ENCODE measurements at regions not wholly inside any gene's neighbourhood (a gene's known extent, or its start where the extent isn't known, plus 50 kb on each side); places are given as distances from the start of the nearest gene placed in this dataset.

- Histone ChIP-seq H3K27ac (no peak overlapping the region), H3K9me3 (no peaks in the 10 kb centered on the region), H3K4me1 (replicated peaks) (no peaks in the 10 kb centered on the region), H3K27me3 (replicated peaks; ENCODE audit: insufficient read depth) (no peaks in the 10 kb centered on the region), H3K4me3 (no peak overlapping the region), H3K36me3 (no peaks in the 10 kb centered on the region)
- WGBS = 43% methylated on average over 4 of the region's 4 CpGs
- DNase-seq (ENCODE audit: low spot score) = no peak
- intact Hi-C loops (cut with DNase I) = no loop called here
- TF ChIP-seq POLR2A (IDR thresholded peaks at IDR 0.05) = no peak
- TF ChIP-seq CTCF (IDR thresholded peaks at IDR 0.05) = no peak
- TF ChIP-seq POLR2AphosphoS5 (IDR thresholded peaks at IDR 0.05) = no peak
Measured at GRCh38 chr12:76272287-76272686, 75.9 kb downstream of the BBS10 start.

- TF ChIP-seq CTCF (IDR thresholded peaks at IDR 0.05) (no peak), POLR2AphosphoS5 (IDR thresholded peaks at IDR 0.05) (no peak), POLR2A (IDR thresholded peaks at IDR 0.05) (no peak)
- H3K27me3 ChIP-seq (replicated peaks; ENCODE audit: insufficient read depth) = no peaks in the 10 kb centered on the region
- DNase-seq (ENCODE audit: low spot score) = no peak
- no peak overlapping the region for H3K4me3 ChIP-seq
- no peaks in the 10 kb centered on the region for H3K4me1 ChIP-seq (replicated peaks)
- 44% methylated on average over 2 of the region's 2 CpGs for whole genome bisulfite sequencing
- H3K9me3 ChIP-seq = no peaks in the 10 kb centered on the region
- H3K36me3 ChIP-seq = no peaks in the 10 kb centered on the region
- no peak overlapping the region for H3K27ac ChIP-seq
- intact Hi-C loops (cut with DNase I) = no loop called here
Measured at GRCh38 chr12:76270657-76271358, 77.4 kb downstream of the BBS10 start.

- Histone ChIP-seq H3K36me3 (no peaks in the 10 kb centered on the region), H3K4me1 (replicated peaks) (no peaks in the 10 kb centered on the region), H3K4me3 (no peak overlapping the region), H3K27ac (no peak overlapping the region), H3K27me3 (replicated peaks; ENCODE audit: insufficient read depth) (no peaks in the 10 kb centered on the region), H3K9me3 (no peaks in the 10 kb centered on the region)
- intact Hi-C loops (cut with DNase I) = no loop called here
- 87% methylated on average over 1 of the region's 1 CpG for WGBS
- TF ChIP-seq CTCF (IDR thresholded peaks at IDR 0.05) (no peak), POLR2A (IDR thresholded peaks at IDR 0.05) (no peak), POLR2AphosphoS5 (IDR thresholded peaks at IDR 0.05) (no peak)
- DNase-seq (ENCODE audit: low spot score) = no peak
Measured at GRCh38 chr12:76268267-76268666, 79.9 kb downstream of the BBS10 start.

- peak; percentile 39 for DNase-seq (ENCODE audit: low spot score)
- Histone ChIP-seq H3K27ac (peak overlapping the region; percentile 14 to 51), H3K4me3 (no peak overlapping the region), H3K36me3 (no peaks in the 10 kb centered on the region), H3K9me3 (no peaks in the 10 kb centered on the region), H3K27me3 (replicated peaks; ENCODE audit: insufficient read depth) (no peaks in the 10 kb centered on the region), H3K4me1 (replicated peaks) (no peaks in the 10 kb centered on the region)
- intact Hi-C loops (cut with DNase I) = no loop called here
- no peak for TF ChIP-seq CTCF (IDR thresholded peaks at IDR 0.05)
- TF ChIP-seq POLR2A (IDR thresholded peaks at IDR 0.05) = no peak
- peak; percentile 72 for TF ChIP-seq POLR2AphosphoS5 (IDR thresholded peaks at IDR 0.05)
- 9% methylated on average over 2 of the region's 2 CpGs for WGBS
Measured at GRCh38 chr12:76266797-76267196, 81.4 kb downstream of the BBS10 start.
